Nephron progenitor cell (in vitro differentiated cells): ENCODE measurements at regions not wholly inside any gene's neighbourhood (a gene's known extent, or its start where the extent isn't known, plus 50 kb on each side); places are given as distances from the start of the nearest gene placed in this dataset.

Experiments
- DNase-seq: peaks from one replicate; pipeline ENCODE4 v3.0.0; 2021
- H3K27ac Mint-ChIP-seq: 2 replicates; pipeline ENCODE4 v1.8.0; 2021; ENCODE audit warnings: mild to moderate bottlenecking, moderate library complexity, mixed read lengths
- H3K27me3 Mint-ChIP-seq: 2 replicates; pipeline ENCODE4 v1.8.0; 2021; ENCODE audit warnings: mild to moderate bottlenecking, low read depth, mixed read lengths; ENCODE audit not compliant: poor library complexity
- H3K36me3 Mint-ChIP-seq: 2 replicates; pipeline ENCODE4 v1.8.0; 2021; ENCODE audit warnings: low read depth, mixed read lengths
- H3K4me1 Mint-ChIP-seq: 2 replicates; pipeline ENCODE4 v1.8.0; 2021; ENCODE audit warnings: mixed read lengths
- H3K4me3 Mint-ChIP-seq: 2 replicates; pipeline ENCODE4 v1.8.0; 2021; ENCODE audit warnings: mild to moderate bottlenecking, moderate library complexity, mixed read lengths
- H3K9me3 Mint-ChIP-seq: 2 replicates; pipeline ENCODE4 v1.8.0; 2021; ENCODE audit warnings: mild to moderate bottlenecking, moderate library complexity, mixed read lengths
- TF ChIP-seq, protein P1 (sequence below): fragments of 200-600 bp; sonication (generic); IDR thresholded peaks from 2 replicates; pipeline ENCODE4 v1.5.0; 2021; ENCODE audit warnings: antibody characterized with exemption

DNA sequence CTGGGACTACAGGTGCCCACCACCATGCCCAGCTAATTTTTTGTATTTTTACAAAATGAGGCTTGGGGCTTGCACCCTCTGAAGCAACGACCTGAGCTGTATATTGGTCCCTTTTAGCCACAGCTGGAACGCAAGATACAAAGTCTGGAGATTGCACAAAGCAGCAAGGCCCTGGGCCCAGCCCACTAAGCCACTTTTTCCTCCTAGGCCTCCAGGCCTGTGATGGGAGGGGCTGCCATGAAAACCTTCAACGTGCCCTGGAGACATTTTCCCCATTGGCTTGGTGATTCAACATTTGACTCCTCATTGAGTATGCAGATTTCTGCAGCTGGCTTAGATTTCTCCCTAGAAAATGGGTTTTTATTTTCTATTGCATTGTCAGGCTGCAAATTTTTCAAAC, 69.2 kb downstream of the CYB561 start:
- peaks cover 14% of the 10 kb centered on the region for H3K9me3 Mint-ChIP-seq
- H3K36me3 Mint-ChIP-seq: peaks cover 39% of the 10 kb centered on the region
- H3K4me1 Mint-ChIP-seq: peaks cover 5% of the 10 kb centered on the region
- TF ChIP-seq, protein P1, sequence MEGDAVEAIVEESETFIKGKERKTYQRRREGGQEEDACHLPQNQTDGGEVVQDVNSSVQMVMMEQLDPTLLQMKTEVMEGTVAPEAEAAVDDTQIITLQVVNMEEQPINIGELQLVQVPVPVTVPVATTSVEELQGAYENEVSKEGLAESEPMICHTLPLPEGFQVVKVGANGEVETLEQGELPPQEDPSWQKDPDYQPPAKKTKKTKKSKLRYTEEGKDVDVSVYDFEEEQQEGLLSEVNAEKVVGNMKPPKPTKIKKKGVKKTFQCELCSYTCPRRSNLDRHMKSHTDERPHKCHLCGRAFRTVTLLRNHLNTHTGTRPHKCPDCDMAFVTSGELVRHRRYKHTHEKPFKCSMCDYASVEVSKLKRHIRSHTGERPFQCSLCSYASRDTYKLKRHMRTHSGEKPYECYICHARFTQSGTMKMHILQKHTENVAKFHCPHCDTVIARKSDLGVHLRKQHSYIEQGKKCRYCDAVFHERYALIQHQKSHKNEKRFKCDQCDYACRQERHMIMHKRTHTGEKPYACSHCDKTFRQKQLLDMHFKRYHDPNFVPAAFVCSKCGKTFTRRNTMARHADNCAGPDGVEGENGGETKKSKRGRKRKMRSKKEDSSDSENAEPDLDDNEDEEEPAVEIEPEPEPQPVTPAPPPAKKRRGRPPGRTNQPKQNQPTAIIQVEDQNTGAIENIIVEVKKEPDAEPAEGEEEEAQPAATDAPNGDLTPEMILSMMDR: no peak
- DNase-seq: no peak
- H3K4me3 Mint-ChIP-seq: no peak overlapping the region
- no peak overlapping the region for H3K27ac Mint-ChIP-seq
- H3K27me3 Mint-ChIP-seq: no peaks in the 10 kb centered on the region

- Mint-ChIP-seq H3K4me1 (no peaks in the 10 kb centered on the region), H3K36me3 (peaks cover 39% of the 10 kb centered on the region), H3K27ac (no peak overlapping the region), H3K27me3 (no peaks in the 10 kb centered on the region), H3K4me3 (no peak overlapping the region), H3K9me3 (peaks cover 14% of the 10 kb centered on the region)
- DNase-seq: no peak
- TF ChIP-seq, protein P1: no peak
These were observed 67.4 kb downstream of the CYB561 start for GRCh38 chr17:63378411-63379375.

DNA sequence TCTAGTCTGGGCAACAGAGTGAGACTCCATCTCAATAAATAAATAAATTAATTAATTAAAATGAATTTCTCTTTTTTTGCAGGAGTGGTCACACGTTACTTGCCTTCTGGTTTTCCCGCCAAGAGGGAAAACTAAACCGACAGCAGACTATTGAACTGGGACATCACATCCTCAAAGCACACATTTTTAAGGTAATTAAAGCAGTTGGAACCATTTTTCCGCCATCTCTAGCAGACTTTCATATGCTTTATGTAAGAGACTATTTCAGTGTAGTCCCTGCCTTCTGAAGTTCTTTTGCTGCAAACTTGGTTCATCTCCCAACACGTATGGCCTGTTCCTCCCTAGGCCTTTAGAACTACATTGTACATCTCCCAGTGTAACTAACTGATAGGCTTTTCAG, 66.5 kb downstream of the CYB561 start:
- Mint-ChIP-seq H3K27ac (no peak overlapping the region), H3K4me1 (no peaks in the 10 kb centered on the region), H3K36me3 (peaks cover 35% of the 10 kb centered on the region), H3K4me3 (no peak overlapping the region), H3K9me3 (peaks cover 14% of the 10 kb centered on the region), H3K27me3 (no peaks in the 10 kb centered on the region)
- TF ChIP-seq, protein P1: no peak
- no peak for DNase-seq

- peaks cover 29% of the 10 kb centered on the region for H3K36me3 Mint-ChIP-seq
- H3K4me3 Mint-ChIP-seq: no peak overlapping the region
- no peaks in the 10 kb centered on the region for H3K4me1 Mint-ChIP-seq
- no peaks in the 10 kb centered on the region for H3K27me3 Mint-ChIP-seq
- peaks cover 14% of the 10 kb centered on the region for H3K9me3 Mint-ChIP-seq
- DNase-seq: no peak
- TF ChIP-seq, protein P1: no peak
- H3K27ac Mint-ChIP-seq: no peak overlapping the region
These were observed 64.9 kb downstream of the CYB561 start for GRCh38 chr17:63381101-63381729.

- Mint-ChIP-seq H3K27me3 (no peaks in the 10 kb centered on the region), H3K36me3 (peaks cover 22% of the 10 kb centered on the region), H3K4me1 (no peaks in the 10 kb centered on the region), H3K4me3 (no peak overlapping the region), H3K27ac (no peak overlapping the region), H3K9me3 (peaks cover 9% of the 10 kb centered on the region)
- TF ChIP-seq, protein P1: no peak
- DNase-seq: no peak
These were observed 64.0 kb downstream of the CYB561 start for GRCh38 chr17:63382136-63382535.
